GM12878 (cell line): ENCODE measurements at regions not wholly inside any gene's neighbourhood (a gene's known extent, or its start where the extent isn't known, plus 50 kb on each side); places are given as distances from the start of the nearest gene placed in this dataset.

Source experiments
- ATAC-seq: fragments of 200-7000 bp; cut with Tn5 transposase; 3 replicates; pipeline ENCODE4 v1.9.1; 2020; ENCODE audit warnings: mild to moderate bottlenecking, moderate library complexity
- BruUV-seq: library from RNA; stranded (reverse); fragments of 400-500 nt; replicated peaks from 2 replicates; lab custom pipeline; 2021; lab: Mats Ljungman, UMichigan
- CTCF ChIA-PET: fragments of 300-600 bp; sonication (Branson Sonifier 250); formaldehyde crosslinking; extraction: SDS; loops from one replicate; lab custom pipeline; 2021; ENCODE audit warnings: inconsistent platforms; lab: Yijun Ruan, JAX
- POLR2A ChIA-PET: fragments of 350-600 bp; formaldehyde crosslinking; extraction: SDS; loops from one replicate; lab custom pipeline; 2021; ENCODE audit warnings: inconsistent platforms; lab: Charles Lee
- RAD21 ChIA-PET: fragments of 300-600 bp; sonication (Branson Sonifier 250); formaldehyde crosslinking; loops from one replicate; lab custom pipeline; 2023; ENCODE audit warnings: antibody characterized with exemption; ENCODE audit not compliant: unreplicated experiment; lab: Charles Lee
- SMC1A ChIA-PET: fragments of 300-600 bp; sonication (Branson Sonifier 250); formaldehyde crosslinking; loops from one replicate; lab custom pipeline; 2023; ENCODE audit not compliant: unreplicated experiment, uncharacterized antibody; lab: Charles Lee
- DNase-seq: peaks from one replicate; pipeline ENCODE4 v3.0.0-alpha.2; 2011; ENCODE audit warnings: low read depth, low spot score
- FAIRE-seq: peaks from 3 replicates; lab custom pipeline; 2011; peaks lifted over from hg19 to GRCh38; lab: Jason Lieb, UNC
- H2AFZ ChIP-seq: 2 replicates; pipeline ENCODE4 v1.6.0; 2011; ENCODE audit warnings: low read depth, low read length, control low read depth; ENCODE audit not compliant: control insufficient read depth
- H3K27ac ChIP-seq: 2 replicates; pipeline ENCODE4 v1.5.1; 2011; ENCODE audit warnings: control low read depth; ENCODE audit not compliant: control insufficient read depth, insufficient read depth
- H3K27me3 ChIP-seq, 2 experiments: replicated peaks in 1 of 2; 2 replicates each; pipeline versions ENCODE4 v1.6.0 to v1.6.1; 2011; ENCODE audit warnings: low read length in 1 of 2; ENCODE audit not compliant: control insufficient read depth in 2 of 2, insufficient read depth in 2 of 2
- H3K36me3 ChIP-seq, 2 experiments: 2 replicates each; pipeline ENCODE4 v1.5.1; 2011; ENCODE audit warnings: low read length in 1 of 2; ENCODE audit not compliant: control insufficient read depth in 2 of 2, insufficient read depth in 2 of 2
- H3K4me1 ChIP-seq: 2 replicates; pipeline ENCODE4 v1.6.1; 2011; ENCODE audit warnings: mild to moderate bottlenecking, low read length, moderate library complexity, mixed read lengths; ENCODE audit not compliant: control insufficient read depth, insufficient read depth
- H3K4me2 ChIP-seq: 2 replicates; pipeline ENCODE4 v1.6.0; 2011; ENCODE audit warnings: control low read depth; ENCODE audit not compliant: control insufficient read depth, insufficient read depth
- H3K4me3 ChIP-seq: fragments of 200-600 bp; sonication (generic); 2 replicates; pipeline ENCODE4 v1.5.1; 2016
- H3K79me2 ChIP-seq: 2 replicates; pipeline ENCODE4 v1.6.0; 2011; ENCODE audit warnings: low read length; ENCODE audit not compliant: control insufficient read depth, insufficient read depth
- H3K9ac ChIP-seq: 2 replicates; pipeline ENCODE4 v1.8.0; 2011; ENCODE audit warnings: low read length, control low read depth, mixed read lengths; ENCODE audit not compliant: control insufficient read depth, insufficient read depth
- H3K9me3 ChIP-seq: replicated peaks from 3 replicates; pipeline ENCODE4 v1.5.1; 2011; ENCODE audit warnings: mild to moderate bottlenecking, low read length; ENCODE audit not compliant: control insufficient read depth, insufficient read depth
- H4K20me1 ChIP-seq: 2 replicates; pipeline ENCODE4 v1.6.0; 2011; ENCODE audit not compliant: control insufficient read depth, insufficient read depth
- ATF7 ChIP-seq: fragments of 450-650 bp; IDR thresholded peaks from 2 replicates; pipeline ENCODE4 v1.6.1; 2016; ENCODE audit warnings: low read depth, mild to moderate bottlenecking
- BHLHE40 ChIP-seq, 2 experiments: fragments of 450-650 bp in 1 of 2; IDR thresholded peaks; 2 replicates each; pipeline ENCODE4 v1.6.1; 2011 to 2017; ENCODE audit warnings: low read depth in 2 of 2, borderline replicate concordance in 1 of 2, improper control_type of control experiment in 1 of 2, low read length in 1 of 2, mild to moderate bottlenecking in 1 of 2
- BMI1 ChIP-seq: fragments of 450-650 bp; IDR thresholded peaks from 2 replicates; pipeline ENCODE4 v1.6.1; 2016; ENCODE audit warnings: mild to moderate bottlenecking, moderate library complexity, borderline replicate concordance
- CHD4 ChIP-seq: fragments of 200-600 bp; sonication (generic); IDR thresholded peaks from 2 replicates; pipeline ENCODE4 v1.6.1; 2016; ENCODE audit warnings: mild to moderate bottlenecking
- CUX1 ChIP-seq: IDR thresholded peaks from 2 replicates; pipeline ENCODE4 v1.6.1; 2012; ENCODE audit warnings: improper control_type of control experiment, low read depth, low read length; ENCODE audit not compliant: insufficient replicate concordance
- HDAC6 ChIP-seq: fragments of 200-600 bp; sonication (generic); IDR thresholded peaks from one replicate; pipeline ENCODE4 v1.8.0; 2017; ENCODE audit warnings: antibody characterized with exemption; ENCODE audit not compliant: unreplicated experiment
- LARP7 ChIP-seq: fragments of 450-650 bp; IDR thresholded peaks from 2 replicates; pipeline ENCODE4 v1.6.1; 2017; ENCODE audit warnings: mild to moderate bottlenecking
- SP1 ChIP-seq: IDR thresholded peaks from one replicate; pipeline ENCODE4 v1.6.1; 2011; ENCODE audit warnings: low read depth, low read length
- ZZZ3 ChIP-seq: IDR thresholded peaks from 2 replicates; pipeline ENCODE4 v1.6.1; 2011; ENCODE audit warnings: low read depth; ENCODE audit not compliant: control insufficient read depth, insufficient read length
- WGBS: methylation state at CpG from one replicate; pipeline ENCODE4 v1.1.6; 2016; ENCODE audit warnings: low lambda C conversion rate; ENCODE audit not compliant: insufficient replicate concordance, insufficient coverage; ENCODE audit errors: missing lambda C conversion rate; 5-methylcytosine and 5-hydroxymethylcytosine counted together
- in situ Hi-C: fragments of 300-500 bp; cut with MboI; formaldehyde crosslinking; loops from 9 replicates; pipeline ENCODE4 v1.14.3; 2018; ENCODE audit warnings: mixed read lengths
- intact Hi-C: fragments of 100-400 bp; cut with micrococcal nuclease; formaldehyde crosslinking; loops from one replicate; pipeline ENCODE4 v1.14.2; 2022; ENCODE audit not compliant: unreplicated experiment
- TF ChIP-seq, protein P1 (sequence below): IDR thresholded peaks from 2 replicates; pipeline ENCODE4 v1.6.1; 2011; ENCODE audit warnings: mild to moderate bottlenecking, low read depth, low read length, moderate library complexity; ENCODE audit not compliant: insufficient replicate concordance
- TF ChIP-seq, protein P2 (sequence below): fragments of 150-350 bp; IDR thresholded peaks from 2 replicates; pipeline ENCODE4 v1.6.1; 2016; ENCODE audit warnings: low read depth, low read length

DNA sequence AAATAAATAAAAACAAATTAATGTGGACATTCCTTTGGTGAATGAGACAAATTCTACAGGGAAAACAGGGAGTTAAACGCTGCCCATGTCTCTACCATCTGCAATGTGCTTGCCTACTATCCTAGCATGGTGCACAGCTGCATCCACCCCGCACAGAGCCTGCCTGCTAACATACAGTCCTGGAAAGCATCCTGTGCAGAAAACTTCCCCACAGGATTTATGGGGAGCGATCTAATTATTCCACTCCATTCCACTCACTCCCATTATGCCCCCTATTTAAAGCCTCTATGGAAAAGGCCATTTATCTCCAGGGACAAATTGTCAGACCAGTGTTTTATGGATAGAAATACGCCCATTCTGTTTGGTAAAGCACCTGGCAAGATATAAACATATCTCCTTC lies 144.5 kb downstream of the MAF start:
- intact Hi-C loops (no loop called here), in situ Hi-C loops (no loop called here)
- no peak for FAIRE-seq
- H3K9me3 ChIP-seq: no peaks in the 10 kb centered on the region
- RAD21 ChIA-PET: no interaction called here
- TF ChIP-seq BMI1: no peak
- no peak for TF ChIP-seq SP1
- TF ChIP-seq CHD4: no peak
- no peak for TF ChIP-seq BHLHE40 (IDR thresholded peaks at IDR 0.05; ENCODE audit: borderline replicate concordance in 1 of 2, low read depth in 2 of 2, low read length in 1 of 2)
- no peak for TF ChIP-seq CUX1
- TF ChIP-seq LARP7: no peak
- no peak for TF ChIP-seq ATF7
- TF ChIP-seq, protein P1, sequence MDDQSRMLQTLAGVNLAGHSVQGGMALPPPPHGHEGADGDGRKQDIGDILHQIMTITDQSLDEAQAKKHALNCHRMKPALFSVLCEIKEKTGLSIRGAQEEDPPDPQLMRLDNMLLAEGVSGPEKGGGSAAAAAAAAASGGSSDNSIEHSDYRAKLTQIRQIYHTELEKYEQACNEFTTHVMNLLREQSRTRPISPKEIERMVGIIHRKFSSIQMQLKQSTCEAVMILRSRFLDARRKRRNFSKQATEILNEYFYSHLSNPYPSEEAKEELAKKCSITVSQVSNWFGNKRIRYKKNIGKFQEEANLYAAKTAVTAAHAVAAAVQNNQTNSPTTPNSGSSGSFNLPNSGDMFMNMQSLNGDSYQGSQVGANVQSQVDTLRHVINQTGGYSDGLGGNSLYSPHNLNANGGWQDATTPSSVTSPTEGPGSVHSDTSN: no peak
- no peak for TF ChIP-seq ZZZ3
- no peak for TF ChIP-seq HDAC6
- TF ChIP-seq, protein P2, sequence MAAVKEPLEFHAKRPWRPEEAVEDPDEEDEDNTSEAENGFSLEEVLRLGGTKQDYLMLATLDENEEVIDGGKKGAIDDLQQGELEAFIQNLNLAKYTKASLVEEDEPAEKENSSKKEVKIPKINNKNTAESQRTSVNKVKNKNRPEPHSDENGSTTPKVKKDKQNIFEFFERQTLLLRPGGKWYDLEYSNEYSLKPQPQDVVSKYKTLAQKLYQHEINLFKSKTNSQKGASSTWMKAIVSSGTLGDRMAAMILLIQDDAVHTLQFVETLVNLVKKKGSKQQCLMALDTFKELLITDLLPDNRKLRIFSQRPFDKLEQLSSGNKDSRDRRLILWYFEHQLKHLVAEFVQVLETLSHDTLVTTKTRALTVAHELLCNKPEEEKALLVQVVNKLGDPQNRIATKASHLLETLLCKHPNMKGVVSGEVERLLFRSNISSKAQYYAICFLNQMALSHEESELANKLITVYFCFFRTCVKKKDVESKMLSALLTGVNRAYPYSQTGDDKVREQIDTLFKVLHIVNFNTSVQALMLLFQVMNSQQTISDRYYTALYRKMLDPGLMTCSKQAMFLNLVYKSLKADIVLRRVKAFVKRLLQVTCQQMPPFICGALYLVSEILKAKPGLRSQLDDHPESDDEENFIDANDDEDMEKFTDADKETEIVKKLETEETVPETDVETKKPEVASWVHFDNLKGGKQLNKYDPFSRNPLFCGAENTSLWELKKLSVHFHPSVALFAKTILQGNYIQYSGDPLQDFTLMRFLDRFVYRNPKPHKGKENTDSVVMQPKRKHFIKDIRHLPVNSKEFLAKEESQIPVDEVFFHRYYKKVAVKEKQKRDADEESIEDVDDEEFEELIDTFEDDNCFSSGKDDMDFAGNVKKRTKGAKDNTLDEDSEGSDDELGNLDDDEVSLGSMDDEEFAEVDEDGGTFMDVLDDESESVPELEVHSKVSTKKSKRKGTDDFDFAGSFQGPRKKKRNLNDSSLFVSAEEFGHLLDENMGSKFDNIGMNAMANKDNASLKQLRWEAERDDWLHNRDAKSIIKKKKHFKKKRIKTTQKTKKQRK: no peak
- DNase-seq: no peak
- H3K4me3 ChIP-seq: no peak overlapping the region
- H3K27me3 ChIP-seq: no peaks in the 10 kb centered on the region
- H3K4me2 ChIP-seq: no peak overlapping the region
- H3K27ac ChIP-seq: no peak overlapping the region
- H3K9ac ChIP-seq: no peak overlapping the region
- BruUV-seq: no TSS peak
- H3K4me1 ChIP-seq: peaks cover 4% of the 10 kb centered on the region; the same call in 1 of the 2 replicates
- H4K20me1 ChIP-seq: no peaks in the 10 kb centered on the region
- POLR2A ChIA-PET: no interaction called here
- no peaks in the 10 kb centered on the region for H3K36me3 ChIP-seq
- CTCF ChIA-PET: no interaction called here
- SMC1A ChIA-PET: no interaction called here
- no peaks in the 10 kb centered on the region for H3K79me2 ChIP-seq
- H2AFZ ChIP-seq: no peak overlapping the region
- 22% methylated on average over 4 of the region's 4 CpGs for WGBS
- no peak for ATAC-seq
